ENCODE measurements at regions not wholly inside any gene's neighbourhood (a gene's known extent, or its start where the extent isn't known, plus 50 kb on each side); places are given as distances from the start of the nearest gene placed in this dataset.

DNA sequence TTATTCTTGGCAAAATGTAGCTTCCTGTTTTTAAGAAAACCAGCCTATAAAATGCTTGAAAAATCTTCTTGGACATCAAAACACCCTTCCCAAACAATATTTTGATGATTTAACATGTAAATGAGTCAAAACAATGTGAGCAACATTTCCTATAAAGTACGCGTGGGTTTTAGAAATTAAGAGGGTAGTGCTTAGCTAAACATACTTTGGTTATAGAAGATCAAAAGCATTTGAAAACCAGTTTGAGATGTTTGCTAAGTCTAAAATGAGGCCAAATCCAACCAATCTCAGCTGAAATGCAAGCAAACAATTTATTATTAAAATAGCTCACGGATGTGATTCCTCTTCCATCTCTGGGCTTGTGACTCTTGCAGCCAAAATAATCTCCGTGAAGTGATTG lies 350.4 kb downstream of the TGFB2 start:
- Histone ChIP-seq H3K9me3 (ENCODE audit: insufficient read depth, low read length) (no peaks in the 10 kb centered on the region), H2AFZ (ENCODE audit: low read depth, low read length, severe bottlenecking) (no peak overlapping the region), H3K4me3 (ENCODE audit: insufficient read depth, low read length, poor library complexity, severe bottlenecking) (no peak overlapping the region), H3K36me3 (ENCODE audit: low read length) (no peaks in the 10 kb centered on the region), H3K79me2 (ENCODE audit: insufficient read depth, low read length) (no peaks in the 10 kb centered on the region), H3K4me2 (ENCODE audit: low read depth, low read length, poor library complexity, severe bottlenecking) (no peak overlapping the region), H3K9ac (ENCODE audit: low read length) (no peak overlapping the region), H3K27ac (ENCODE audit: low read depth, low read length) (no peak overlapping the region), H3F3A (ENCODE audit: insufficient read depth) (no peaks in the 10 kb centered on the region), H3K9me2 (replicated peaks; ENCODE audit: insufficient read depth, low read length) (no peaks in the 10 kb centered on the region), H3K27me3 (ENCODE audit: low read length) (no peaks in the 10 kb centered on the region), H4K20me1 (ENCODE audit: low read depth, low read length) (no peaks in the 10 kb centered on the region)
- TF ChIP-seq, protein P1, sequence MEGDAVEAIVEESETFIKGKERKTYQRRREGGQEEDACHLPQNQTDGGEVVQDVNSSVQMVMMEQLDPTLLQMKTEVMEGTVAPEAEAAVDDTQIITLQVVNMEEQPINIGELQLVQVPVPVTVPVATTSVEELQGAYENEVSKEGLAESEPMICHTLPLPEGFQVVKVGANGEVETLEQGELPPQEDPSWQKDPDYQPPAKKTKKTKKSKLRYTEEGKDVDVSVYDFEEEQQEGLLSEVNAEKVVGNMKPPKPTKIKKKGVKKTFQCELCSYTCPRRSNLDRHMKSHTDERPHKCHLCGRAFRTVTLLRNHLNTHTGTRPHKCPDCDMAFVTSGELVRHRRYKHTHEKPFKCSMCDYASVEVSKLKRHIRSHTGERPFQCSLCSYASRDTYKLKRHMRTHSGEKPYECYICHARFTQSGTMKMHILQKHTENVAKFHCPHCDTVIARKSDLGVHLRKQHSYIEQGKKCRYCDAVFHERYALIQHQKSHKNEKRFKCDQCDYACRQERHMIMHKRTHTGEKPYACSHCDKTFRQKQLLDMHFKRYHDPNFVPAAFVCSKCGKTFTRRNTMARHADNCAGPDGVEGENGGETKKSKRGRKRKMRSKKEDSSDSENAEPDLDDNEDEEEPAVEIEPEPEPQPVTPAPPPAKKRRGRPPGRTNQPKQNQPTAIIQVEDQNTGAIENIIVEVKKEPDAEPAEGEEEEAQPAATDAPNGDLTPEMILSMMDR (IDR thresholded peaks at IDR 0.05; ENCODE audit: insufficient read depth, low read length, poor library complexity, severe bottlenecking) = no peak
- TF ChIP-seq EZH2phosphoT487 (conservative IDR thresholded peaks at IDR 0.05; ENCODE audit: low read length) = no peak

DNA sequence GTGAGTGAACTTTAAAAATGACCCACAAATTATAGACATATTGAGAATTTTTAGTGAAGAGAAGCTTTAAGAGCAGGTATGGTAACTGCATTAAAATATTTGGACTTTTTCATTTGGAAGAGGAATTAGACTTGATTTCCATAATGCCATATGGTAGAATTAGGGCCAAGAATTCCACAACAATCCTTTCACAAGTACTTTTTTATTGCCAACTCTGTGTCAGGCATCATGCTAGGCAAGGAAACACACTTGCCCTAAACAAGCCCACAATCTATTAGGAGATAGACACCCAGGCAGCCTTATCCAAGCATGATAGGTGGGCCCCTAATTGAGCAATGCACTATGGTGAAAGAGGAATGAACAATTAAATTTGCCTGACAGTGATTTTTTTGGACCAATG lies 353.0 kb downstream of the TGFB2 start:
- Histone ChIP-seq H3K79me2 (ENCODE audit: insufficient read depth, low read length) (no peaks in the 10 kb centered on the region), H3K27ac (ENCODE audit: low read depth, low read length) (no peak overlapping the region), H3K4me2 (ENCODE audit: low read depth, low read length, poor library complexity, severe bottlenecking) (no peak overlapping the region), H3K27me3 (ENCODE audit: low read length) (no peaks in the 10 kb centered on the region), H2AFZ (ENCODE audit: low read depth, low read length, severe bottlenecking) (no peak overlapping the region), H3K36me3 (ENCODE audit: low read length) (no peaks in the 10 kb centered on the region), H4K20me1 (ENCODE audit: low read depth, low read length) (no peaks in the 10 kb centered on the region), H3K9me3 (ENCODE audit: insufficient read depth, low read length) (no peaks in the 10 kb centered on the region), H3F3A (ENCODE audit: insufficient read depth) (no peaks in the 10 kb centered on the region), H3K9ac (ENCODE audit: low read length) (no peak overlapping the region), H3K9me2 (replicated peaks; ENCODE audit: insufficient read depth, low read length) (no peaks in the 10 kb centered on the region), H3K4me3 (ENCODE audit: insufficient read depth, low read length, poor library complexity, severe bottlenecking) (no peak overlapping the region)
- TF ChIP-seq, protein P1 (IDR thresholded peaks at IDR 0.05; ENCODE audit: insufficient read depth, low read length, poor library complexity, severe bottlenecking) = no peak
- no peak for TF ChIP-seq EZH2phosphoT487 (conservative IDR thresholded peaks at IDR 0.05; ENCODE audit: low read length)

DNA sequence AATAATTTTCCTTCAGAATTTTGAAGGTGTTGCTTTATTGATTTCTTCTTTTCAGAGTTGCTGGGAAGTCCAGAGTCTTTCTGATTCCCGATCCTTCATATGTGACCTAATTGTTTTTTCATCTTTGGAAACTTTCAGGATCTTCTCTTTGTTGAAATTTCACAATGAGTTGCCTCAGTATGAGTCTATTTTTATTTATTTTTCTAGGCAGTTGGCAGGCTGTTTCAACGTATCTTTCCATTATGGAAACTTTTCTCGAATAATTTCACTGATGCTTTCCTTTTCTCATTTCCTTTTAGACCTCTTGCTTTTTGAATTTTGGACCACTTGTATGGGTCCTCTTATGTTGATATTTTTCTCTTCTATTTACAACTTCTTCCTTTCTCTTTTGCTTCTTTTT lies 354.3 kb downstream of the TGFB2 start:
- H2AFZ ChIP-seq (ENCODE audit: low read depth, low read length, severe bottlenecking) = no peak overlapping the region
- H3K27me3 ChIP-seq (ENCODE audit: low read length) = no peaks in the 10 kb centered on the region; the same call in 1 of the 2 replicates
- H4K20me1 ChIP-seq (ENCODE audit: low read depth, low read length) = no peaks in the 10 kb centered on the region
- H3K36me3 ChIP-seq (ENCODE audit: low read length) = no peaks in the 10 kb centered on the region
- no peak overlapping the region for H3K4me2 ChIP-seq (ENCODE audit: low read depth, low read length, poor library complexity, severe bottlenecking)
- no peak overlapping the region for H3K9ac ChIP-seq (ENCODE audit: low read length)
- no peaks in the 10 kb centered on the region for H3K9me3 ChIP-seq (ENCODE audit: insufficient read depth, low read length)
- H3K79me2 ChIP-seq (ENCODE audit: insufficient read depth, low read length) = no peaks in the 10 kb centered on the region
- TF ChIP-seq, protein P1 (IDR thresholded peaks at IDR 0.05; ENCODE audit: insufficient read depth, low read length, poor library complexity, severe bottlenecking) = no peak
- TF ChIP-seq EZH2phosphoT487 (conservative IDR thresholded peaks at IDR 0.05; ENCODE audit: low read length) = no peak
- H3K4me3 ChIP-seq (ENCODE audit: insufficient read depth, low read length, poor library complexity, severe bottlenecking) = no peak overlapping the region
- no peaks in the 10 kb centered on the region for H3K9me2 ChIP-seq (replicated peaks; ENCODE audit: insufficient read depth, low read length)
- no peaks in the 10 kb centered on the region for H3F3A ChIP-seq (ENCODE audit: insufficient read depth)
- no peak overlapping the region for H3K27ac ChIP-seq (ENCODE audit: low read depth, low read length)
